ENCODE measurements at regions not wholly inside any gene's neighbourhood (a gene's known extent, or its start where the extent isn't known, plus 50 kb on each side); places are given as distances from the start of the nearest gene placed in this dataset.

DNA sequence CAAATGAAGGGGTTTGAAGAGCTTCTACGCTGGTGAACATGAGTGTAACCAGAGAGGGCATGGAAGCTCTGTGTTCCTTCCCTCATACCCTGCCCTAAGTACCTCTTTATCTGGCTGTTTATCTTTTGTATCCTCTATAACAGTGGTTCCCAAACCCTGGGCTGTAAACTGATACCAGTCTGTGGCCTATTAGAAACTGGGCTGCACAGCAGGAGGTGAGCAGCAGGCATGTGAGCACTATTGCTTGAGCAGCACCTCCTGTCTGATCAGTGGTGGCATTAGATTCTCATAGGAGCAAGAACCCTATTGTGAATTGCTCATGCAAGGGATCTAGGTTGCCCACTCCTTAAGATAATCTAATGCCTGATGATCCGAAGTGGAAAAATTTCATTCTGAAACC, 172.9 kb upstream of the AVPR1A start:
- TF ChIP-seq EZH2phosphoT487 (IDR thresholded peaks at IDR 0.05; ENCODE audit: insufficient read depth, low read depth) (no peak), EZH2 (IDR thresholded peaks at IDR 0.05; ENCODE audit: insufficient read depth, poor library complexity, severe bottlenecking) (no peak)
